T1000 (cell line): ENCODE measurements at regions not wholly inside any gene's neighbourhood (a gene's known extent, or its start where the extent isn't known, plus 50 kb on each side); places are given as distances from the start of the nearest gene placed in this dataset.

ENCODE experiments used
- DNase-seq: peaks from one replicate; lab custom pipeline; 2025; ENCODE audit warnings: mixed read lengths; lab: John Stamatoyannopoulos, UW

DNA sequence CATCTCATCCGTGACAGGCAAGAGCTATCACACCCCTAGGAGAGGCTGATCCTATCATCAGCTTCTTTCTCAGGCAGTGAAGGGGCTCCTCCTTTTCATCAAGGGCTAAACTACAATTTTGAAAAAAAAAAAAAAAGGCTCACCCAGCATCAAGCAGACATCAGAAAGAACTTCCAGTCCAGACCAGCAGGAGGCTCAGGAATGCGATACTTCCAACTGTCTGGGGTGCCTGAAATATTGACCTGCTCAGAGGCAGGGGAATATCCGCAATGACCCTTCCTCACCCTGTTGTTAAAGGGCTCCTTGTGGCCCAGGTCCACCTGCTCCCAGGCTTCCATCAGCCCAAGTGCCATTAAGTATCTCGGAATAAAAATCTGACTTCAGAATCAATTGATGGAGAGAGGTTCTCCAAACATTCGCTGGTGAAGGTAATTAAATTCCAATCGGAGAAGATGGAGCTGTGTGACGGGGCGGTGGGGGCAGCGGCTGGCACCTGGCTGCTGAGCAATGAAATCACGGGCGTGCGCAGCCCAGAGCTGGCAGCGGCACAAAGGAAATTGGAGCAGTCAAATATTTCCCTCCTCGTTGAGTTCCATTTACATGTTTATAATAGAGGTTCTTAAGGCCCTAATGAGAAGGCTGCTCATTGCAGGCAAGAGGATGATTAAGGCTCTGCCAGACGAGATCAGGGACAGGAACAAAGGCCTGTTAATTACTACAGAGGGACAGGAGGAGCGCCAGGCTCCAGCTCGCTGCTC, 69.0 kb upstream of the THY1 start:
- no peak for DNase-seq

DNA sequence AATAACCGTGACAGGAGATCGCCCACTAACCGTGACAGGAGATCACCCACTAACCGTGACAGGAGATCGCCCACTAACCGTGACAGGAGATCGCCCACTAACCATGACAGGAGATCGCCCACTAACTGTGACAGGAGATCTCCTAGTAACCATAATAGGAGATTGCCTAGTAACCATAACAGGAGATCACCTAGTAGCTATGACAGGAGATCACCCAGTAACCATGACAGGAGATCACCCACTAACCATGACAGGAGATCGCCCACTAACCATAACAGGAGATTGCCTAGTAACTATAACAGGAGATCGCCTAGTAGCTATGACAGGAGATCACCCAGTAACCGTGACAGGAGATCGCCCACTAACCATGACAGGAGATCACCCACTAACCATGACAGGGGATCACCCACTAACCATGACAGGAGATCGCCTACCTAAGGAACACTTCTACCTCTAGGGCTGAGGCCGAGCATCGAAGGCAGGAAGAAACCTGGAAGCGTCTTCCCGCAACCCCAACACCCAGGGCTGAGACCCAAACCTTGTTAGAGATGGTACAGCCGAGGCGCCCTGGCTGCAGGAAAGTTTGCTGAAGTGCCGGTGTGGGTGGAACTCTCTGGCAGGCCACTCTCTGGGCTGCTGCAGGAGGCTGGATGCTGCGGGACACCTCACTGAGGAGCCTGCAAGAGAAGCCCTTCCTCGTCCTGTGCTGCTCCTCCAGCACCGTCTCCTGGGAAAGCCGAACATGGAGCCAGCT, 67.5 kb upstream of the THY1 start:
- DNase-seq = no peak

DNA sequence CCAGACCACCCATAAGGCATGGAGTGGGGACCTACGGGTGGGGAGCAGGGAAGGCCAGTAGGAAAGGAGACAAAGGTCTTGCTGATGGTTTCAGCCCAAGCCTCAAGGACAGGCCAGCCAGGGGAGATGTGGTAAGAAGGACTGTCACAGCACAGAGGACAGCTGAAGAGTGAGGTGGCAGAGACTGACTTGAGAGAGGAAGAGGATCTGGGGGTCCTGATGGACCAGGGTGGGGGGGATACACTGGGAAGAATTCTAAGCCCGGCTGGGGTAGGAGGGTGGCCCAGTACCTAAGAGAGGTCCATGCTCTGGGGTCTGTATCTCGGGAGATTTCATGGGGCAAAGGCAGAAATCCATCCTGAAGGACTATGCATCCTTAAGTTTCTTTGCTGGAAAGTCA, 66.1 kb upstream of the THY1 start:
- DNase-seq = no peak

DNA sequence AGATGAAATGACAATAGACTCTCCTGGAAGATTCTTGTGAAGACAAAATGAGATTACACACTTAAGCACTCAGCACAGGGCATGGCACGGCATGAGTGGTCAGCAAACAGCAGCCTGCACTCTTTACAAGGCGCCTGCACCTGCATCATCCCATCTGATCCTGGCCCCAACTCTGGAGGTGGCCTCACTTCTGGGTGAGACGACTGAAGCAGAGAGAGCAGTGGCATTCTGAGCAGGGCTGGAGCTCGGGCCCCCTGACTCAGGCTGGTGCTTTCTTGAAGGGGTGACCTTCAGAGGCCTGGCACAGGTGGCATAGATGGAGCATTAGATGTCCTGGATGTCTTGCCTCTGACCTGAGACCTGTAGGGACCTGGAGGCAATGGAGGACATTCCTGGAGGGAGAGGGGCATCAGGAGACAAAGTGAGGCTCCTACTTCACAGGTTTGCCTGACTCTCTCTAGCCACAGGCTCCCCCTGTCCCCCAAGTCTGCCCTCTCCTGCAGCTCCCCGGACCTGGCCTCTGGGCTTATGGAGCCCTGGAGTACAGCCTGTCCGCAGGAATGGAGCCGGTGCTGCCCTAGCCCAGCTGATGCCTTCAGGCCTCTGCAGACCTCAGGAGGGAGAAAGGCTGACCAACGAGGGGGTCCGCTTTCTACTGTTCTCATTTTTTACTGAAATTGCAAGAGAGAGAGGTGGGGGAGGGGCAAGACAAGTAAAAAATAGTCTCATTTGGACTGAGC, 65.5 kb upstream of the THY1 start:
- no peak for DNase-seq

DNA sequence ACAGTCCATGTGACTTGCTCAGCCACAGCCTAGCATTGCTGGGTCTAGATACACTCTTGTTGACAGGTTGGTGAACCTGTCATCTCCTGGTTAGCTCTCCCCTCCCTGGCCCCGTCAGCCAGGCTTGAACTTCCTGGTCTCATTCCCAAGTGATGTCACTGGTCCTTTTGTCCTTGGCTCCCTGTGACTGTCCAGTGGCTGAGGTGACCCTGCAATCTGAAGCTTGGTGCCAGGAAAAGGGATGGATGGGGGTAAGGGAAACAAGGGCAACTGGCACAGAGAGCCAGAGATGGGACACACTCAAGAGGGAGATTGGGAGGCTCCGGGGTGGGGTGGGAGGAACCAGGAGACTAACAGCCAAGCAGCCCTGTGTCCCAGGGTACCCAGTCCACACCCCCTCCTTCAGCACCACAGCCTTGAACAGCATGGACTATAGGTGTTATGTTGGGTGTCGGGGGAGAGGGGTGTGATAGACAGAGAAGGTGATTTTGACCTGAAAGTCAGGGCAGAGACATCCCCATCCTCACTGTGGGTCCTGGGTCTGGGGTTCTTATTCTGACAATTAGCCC, 63.8 kb upstream of the THY1 start:
- DNase-seq = no peak

DNA sequence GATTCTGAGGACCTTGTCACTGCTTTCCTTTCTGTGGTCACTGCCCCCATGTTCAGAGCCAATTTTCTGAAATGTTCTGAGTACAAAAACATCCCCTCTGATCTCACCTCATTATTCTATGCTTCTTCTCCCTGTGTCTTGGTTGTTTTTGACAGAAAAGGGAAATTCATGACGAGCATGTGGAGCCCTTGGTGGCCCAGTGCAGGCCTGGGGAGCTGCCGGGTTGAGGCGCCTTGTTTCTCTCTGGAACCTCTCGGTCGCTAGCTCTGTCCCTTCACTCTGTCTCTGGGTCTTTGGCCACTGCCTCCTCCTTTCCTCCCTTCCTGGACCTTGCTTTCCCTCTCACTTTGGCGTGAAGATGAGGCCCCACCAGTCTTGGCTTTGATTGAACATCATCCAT, 63.0 kb upstream of the THY1 start:
- no peak for DNase-seq

DNA sequence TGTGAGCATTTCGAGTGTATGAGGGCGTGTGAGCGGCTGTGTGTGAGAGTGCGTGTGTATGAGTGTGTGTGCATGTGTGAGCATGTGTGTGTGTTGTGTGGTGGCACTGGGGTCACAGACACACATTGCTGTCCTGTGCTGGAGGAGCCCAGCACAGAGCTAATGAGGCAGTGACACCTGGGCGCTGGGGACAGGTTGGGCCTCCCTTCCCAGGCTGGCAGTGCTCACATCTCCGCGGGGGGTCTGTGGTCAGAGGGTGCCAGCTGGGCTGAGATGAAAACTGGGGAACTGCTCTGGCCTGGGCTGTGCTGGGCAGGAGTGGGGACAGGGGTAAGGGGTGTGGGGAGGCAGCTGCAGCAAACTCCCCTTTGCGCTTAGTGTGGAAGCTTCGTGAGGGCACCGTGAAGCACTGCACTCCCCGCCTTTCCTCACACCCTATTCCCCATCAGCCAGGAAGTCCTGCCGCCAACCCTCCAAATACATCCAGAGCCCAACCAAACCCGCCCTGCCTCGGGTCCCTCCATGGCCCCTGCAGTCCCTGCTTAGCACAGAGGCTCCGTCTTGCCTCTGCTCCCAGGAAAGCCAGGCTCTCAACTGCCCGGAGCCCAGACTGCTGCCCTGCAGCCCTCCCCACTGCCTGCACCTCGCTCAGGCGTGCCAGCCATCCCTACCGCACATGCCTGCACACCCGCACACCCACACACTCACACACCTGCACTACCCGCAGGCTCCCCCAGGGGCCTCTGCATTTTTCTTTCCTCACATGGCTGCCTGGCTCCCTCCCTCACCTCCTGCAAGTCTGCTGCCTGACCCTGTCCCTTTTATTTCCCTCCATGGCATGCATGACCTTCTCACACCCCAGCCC, 62.0 kb upstream of the THY1 start:
- DNase-seq = no peak

DNA sequence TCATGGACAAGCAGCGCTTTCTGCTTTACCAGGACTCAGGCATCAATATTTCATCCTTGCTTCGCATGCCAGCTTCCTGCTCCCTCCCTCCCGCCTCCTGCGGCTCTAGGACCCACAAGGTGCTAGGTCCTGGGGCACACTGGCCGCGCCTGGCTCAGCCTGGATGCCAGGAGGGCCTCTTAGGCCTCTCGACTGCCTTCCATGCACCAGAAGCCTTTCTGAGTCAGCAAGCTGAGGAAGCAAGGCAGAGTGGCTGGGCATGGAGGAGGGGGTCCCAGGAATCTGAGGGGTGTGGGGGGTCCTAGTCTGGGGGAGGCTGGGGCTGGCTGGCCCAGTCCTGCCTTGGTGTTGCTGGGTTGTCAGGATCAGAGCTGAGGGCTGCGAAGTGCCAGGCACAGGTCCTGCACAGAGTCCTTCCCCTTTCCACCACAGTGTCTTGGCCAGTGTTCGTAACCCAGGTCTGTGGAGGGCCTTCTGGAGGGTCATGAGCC, 61.0 kb upstream of the THY1 start:
- DNase-seq = no peak

DNA sequence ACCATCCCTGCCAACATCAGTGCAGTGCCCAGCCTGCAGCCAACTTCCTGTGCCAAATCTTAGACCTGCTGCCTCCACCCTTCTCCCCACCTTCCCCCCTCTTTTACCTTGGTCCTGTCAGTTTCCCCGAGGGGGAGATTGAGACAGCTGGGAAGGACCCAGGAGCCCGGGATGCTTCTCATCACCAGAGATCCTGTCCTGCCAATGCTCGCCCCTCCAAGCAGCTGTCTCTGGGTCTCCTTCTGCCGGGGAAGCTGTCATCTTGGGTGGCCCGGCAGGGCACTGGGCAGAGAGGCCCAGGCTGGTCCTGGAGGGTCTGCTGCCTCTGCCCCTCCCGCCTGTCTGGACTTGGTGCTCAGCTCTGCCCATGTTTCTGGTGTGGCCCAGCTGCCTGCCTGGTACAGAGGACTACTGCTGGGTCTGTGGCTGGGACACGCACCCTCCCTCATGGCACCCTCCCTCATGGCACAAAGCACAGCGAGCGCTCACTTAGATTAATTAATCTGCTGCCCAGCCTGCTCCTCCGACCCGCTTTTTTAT, 60.4 kb upstream of the THY1 start:
- no peak for DNase-seq

DNA sequence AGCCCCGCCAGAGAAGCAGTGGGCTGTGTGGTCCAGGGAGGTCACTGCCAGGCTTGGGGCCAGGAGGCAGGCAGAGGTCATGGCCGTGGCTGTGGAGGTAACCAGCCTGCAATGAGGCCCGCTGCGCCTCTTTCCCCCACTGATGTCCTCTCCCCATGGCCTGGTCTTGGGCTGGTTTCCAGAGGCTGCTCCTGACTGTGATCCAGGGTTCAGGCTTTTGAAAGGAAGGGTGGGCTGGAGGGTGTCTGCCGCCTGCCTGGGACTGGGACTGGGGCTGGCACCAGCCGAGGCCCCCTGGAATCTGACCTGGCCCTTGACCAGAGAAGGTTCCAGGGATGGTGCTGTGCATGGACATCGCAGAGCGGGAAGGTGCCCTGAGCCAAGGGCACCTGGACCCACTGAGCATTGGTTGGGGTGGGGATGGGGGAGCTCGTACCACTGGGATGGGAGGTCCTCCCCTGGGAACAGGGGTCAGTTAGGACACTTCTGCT, 59.6 kb upstream of the THY1 start:
- DNase-seq = no peak

DNA sequence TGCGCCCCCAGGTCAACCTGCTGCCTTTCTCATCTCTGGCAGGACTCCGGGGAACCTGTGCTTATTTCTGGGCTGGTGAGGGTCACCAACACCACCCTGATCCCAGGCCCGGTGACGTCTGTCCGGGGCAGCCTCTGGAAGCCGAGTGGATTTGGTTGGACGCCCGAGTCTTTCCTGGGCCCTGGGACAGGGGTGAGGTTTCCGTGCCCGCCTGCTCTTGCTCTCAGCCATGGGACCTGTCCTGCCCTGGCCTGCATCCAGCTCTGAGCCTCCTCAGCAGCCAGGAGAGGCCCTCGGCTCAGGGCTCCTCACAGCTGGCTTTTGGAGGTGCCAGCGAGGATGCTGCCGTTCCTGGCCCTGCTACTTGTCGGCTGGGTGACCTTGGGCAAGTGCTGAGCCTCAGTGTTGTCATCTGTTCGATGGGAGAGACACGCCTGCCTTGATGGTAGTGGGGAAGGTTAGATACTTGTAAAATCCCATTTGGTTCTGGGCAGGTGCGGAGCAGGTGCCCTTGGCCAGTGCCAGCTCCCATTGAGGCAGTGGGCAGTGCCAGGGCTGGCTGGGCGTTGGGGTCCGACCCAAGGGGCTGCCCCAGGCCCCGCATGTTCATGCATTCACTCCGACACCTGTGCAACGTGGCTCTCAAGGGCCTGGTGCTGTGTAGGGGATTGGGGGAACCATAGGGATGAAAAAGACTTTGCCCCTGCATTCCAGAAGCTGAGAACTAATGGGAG, 58.9 kb upstream of the THY1 start:
- no peak for DNase-seq

DNA sequence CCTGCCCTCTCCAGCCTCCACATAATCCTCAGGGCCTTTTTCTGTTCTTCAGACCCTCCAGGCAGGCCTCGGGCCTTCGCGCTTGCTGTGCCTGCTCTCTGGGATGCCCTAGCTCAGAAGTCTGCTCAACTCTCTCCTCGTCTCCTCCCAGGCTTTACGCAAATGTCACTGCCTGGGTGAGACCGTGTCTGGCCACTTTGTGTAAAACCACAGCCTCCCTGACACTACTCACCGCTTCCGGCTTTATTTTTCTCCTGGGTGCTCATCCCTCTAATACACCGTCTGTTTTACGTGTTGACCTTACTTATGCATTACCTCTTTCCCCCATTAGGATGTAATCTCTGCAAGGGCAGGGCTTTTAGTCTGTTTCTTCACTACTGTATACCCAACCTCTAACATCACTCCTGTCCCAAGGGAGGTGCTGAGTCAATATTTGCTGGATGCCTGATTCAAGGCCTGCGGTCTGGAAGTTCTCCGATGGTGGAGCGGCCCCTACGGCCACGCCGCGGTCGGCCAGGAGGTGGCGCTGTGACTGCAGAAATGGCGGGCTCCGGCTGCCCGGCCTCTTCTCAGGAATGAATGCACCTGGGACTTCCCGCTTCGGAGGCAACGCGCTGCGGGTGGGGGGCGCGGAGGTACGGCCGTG, 58.2 kb upstream of the THY1 start:
- DNase-seq = peak; percentile 87

DNA sequence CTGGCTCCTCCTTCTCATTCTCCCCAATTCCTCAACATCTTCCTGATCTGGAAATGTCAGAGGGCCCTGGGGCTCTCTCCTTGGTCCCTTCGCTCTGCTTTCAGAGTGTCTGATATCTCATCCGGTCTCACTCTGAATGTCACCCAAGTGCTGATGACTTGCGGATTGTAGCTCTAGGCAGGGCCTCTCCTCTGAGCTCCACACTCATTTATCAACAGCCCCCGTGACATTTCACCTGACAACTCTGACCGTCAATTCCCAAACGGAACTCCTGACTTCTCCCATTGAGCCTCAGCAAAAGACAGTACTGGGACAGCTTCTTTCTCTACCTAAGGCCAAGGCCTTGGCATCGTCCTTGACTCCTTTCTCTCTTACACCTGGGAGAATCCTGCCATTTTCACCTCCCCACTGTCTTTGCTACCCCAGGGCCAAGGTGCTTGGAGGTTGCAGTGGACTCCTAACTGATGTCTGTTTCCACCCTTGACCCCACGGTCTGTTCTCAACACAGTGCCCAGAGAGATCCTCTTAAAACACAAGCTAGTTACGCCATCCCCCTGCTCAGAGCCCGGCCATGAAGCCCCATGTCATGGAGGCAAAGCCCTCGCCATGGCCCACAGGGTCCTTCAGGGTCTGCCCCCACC, 57.5 kb upstream of the THY1 start:
- no peak for DNase-seq

DNA sequence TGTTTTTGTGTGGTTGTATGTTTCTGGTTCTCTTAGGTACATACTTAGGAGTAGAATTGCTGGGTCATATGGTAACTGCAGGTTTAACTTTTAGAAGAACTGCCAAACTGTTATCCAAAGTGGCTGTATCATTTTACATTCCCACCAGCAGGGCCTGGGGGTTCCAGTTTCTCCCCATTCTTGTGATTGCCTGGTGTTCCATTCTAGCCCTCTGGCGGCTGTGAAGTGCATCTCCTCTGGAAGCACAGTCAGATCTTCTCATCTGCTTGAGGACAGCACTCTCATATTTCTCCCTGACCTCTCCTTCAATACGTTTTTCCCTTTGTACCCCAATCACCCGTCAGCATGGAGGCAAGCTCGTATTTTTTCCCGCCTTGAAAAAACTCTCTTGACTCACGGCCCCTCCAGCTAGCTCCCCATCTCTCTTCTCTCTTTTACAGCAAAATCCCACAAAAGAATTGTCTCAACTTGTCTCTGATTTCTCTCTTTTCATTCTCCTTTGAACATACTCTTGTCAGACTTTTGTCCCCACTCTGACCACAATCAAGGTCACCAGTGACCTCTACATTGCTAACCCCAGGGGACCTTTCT, 56.8 kb upstream of the THY1 start:
- DNase-seq = no peak

DNA sequence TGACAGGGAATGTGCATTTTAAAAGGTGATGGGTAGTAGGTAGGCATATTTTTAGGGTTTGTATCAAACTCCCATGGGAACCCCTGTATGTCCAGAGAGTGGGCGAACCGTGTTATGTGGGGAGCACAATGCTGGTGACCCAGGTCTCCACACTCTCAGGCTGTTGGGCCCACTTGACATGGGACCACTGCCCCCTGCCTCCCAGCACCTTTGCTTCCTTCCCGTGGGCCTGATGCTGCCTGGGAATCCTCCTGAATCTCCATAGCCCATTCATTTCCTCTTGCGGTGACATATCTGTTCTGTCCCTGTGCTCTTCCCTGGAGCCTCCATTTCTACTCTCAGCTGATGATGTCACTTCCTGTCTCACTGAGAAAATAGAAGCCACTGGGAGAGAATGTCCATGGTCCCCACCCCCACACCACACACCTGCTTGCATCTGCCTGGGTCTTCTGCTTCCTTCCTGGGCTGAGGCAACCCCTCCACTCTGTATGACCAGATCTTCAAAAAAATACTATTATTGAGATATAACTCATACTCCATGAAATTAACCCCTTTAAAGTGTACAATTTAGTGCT, 55.8 kb upstream of the THY1 start:
- DNase-seq = no peak

DNA sequence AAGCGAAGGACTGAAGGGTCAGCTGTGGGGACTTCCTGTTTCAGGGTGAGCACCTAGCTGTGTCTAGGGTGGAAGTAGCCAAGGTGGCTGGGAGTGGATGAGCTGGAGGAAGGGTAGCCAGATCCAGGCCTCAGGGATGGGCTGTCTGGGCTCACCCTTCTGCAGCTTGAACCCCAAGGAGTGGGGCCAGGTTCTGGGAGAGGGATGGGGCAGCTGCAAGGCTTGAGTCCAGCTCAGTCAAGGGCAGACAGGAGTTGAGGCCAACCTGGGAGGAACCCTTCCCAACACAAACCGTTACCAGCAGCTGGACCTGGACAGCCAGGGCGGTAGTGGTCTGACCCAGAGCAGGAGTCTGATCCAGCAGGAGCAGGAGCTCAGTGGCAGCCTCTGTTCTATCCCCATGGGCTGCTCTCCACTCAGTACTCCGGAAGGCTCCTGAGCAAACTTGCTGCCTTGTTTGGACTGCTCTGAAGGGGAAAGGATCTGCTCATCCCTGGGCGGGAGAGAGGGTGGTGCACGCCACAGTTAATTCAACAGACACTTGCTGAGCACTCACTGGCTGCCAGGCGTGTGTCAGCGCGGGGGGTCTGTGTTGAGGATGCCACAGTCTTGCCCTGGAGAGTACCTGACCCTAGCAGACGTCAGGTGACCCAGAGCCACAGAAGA, 53.8 kb upstream of the THY1 start:
- DNase-seq = no peak

DNA sequence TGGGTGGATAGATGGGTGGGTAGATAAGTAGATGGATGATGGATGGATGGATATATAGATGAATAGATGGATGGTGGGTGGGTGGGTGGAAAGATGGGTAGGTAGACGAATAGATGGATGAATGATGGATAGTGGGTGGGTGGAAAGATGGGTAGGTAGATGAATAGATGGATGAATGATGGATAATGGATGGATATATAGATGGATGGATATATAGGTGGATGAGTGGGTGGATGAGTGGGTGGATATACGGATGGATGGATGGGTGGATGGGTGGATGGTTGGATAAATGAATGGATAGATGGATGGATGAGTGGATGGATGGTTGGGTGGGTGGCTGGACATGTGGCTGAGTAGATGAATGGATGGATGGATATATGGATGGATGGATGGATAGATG, 53.1 kb upstream of the THY1 start:
- no peak for DNase-seq
